SK-N-SH (cell line): ENCODE measurements at regions not wholly inside any gene's neighbourhood (a gene's known extent, or its start where the extent isn't known, plus 50 kb on each side); places are given as distances from the start of the nearest gene placed in this dataset.

Source experiments
- CTCF ChIA-PET: fragments of 300-600, 350-600 bp; formaldehyde crosslinking; extraction: SDS; loops from one replicate; lab custom pipeline; 2021; lab: Yijun Ruan, JAX
- POLR2A ChIA-PET: fragments of 350-600 bp; sonication (Branson Sonifier 250); formaldehyde crosslinking; extraction: SDS; loops from one replicate; lab custom pipeline; 2020; ENCODE audit warnings: antibody characterized with exemption, inconsistent platforms; lab: Yijun Ruan, JAX
- DNase-seq: peaks from one replicate; pipeline ENCODE4 v3.0.0; 2012
- H2AFZ ChIP-seq: fragments of 200-600 bp; sonication (generic); 2 replicates; pipeline ENCODE4 v1.8.1; 2016; ENCODE audit warnings: antibody characterized with exemption, mild to moderate bottlenecking, low read depth
- H3F3A ChIP-seq: fragments of 200-600 bp; sonication (generic); replicated peaks from 2 replicates; pipeline ENCODE3; 2016; ENCODE audit warnings: antibody characterized with exemption, mild to moderate bottlenecking; ENCODE audit not compliant: insufficient read depth
- H3K27ac ChIP-seq, 2 experiments: fragments of 200-500 bp in 1 of 2; fragments of 200-600 bp in 1 of 2; sonication (Bioruptor generic) in 1 of 2; sonication (generic), shearing (Covaris generic) in 1 of 2; 2 replicates each; pipeline versions ENCODE4 v1.5.1 to v1.6.1; 2014 to 2016; ENCODE audit warnings: low read depth in 2 of 2, inconsistent platforms in 1 of 2, low read length in 1 of 2, mild to moderate bottlenecking in 1 of 2, mixed read lengths in 1 of 2
- H3K27me3 ChIP-seq: fragments of 200-600 bp; sonication (generic), shearing (Covaris generic); 2 replicates; pipeline ENCODE4 v1.6.1; 2016; ENCODE audit warnings: mixed run types; ENCODE audit not compliant: insufficient read depth
- H3K36me3 ChIP-seq, 2 experiments: fragments of 200-500 bp in 1 of 2; fragments of 200-600 bp in 1 of 2; sonication (Bioruptor generic) in 1 of 2; sonication (generic) in 1 of 2; replicated peaks in 1 of 2; 2 replicates each; pipeline versions ENCODE3 to v1.5.1; 2014 to 2016; ENCODE audit warnings: low read length in 1 of 2, mild to moderate bottlenecking in 1 of 2; ENCODE audit not compliant: insufficient read depth in 2 of 2, control insufficient read depth in 1 of 2
- H3K4me1 ChIP-seq, 2 experiments: fragments of 200-500 bp in 1 of 2; fragments of 200-600 bp in 1 of 2; sonication (Bioruptor generic) in 1 of 2; sonication (generic), shearing (Covaris generic) in 1 of 2; 2 replicates each; pipeline versions ENCODE4 v1.5.1 to v1.6.1; 2014 to 2016; ENCODE audit warnings: low read depth in 1 of 2, low read length in 1 of 2, mixed run types in 1 of 2; ENCODE audit not compliant: insufficient read depth in 2 of 2, control insufficient read depth in 1 of 2
- H3K4me2 ChIP-seq: fragments of 200-600 bp; sonication (generic), shearing (Covaris generic); 2 replicates; pipeline ENCODE4 v1.6.1; 2017; ENCODE audit warnings: mixed run types
- H3K4me3 ChIP-seq, 2 experiments: fragments of 200-500 bp in 1 of 2; fragments of 200-600 bp in 1 of 2; sonication (Bioruptor generic) in 1 of 2; sonication (generic), shearing (Covaris generic) in 1 of 2; 2 replicates each; pipeline versions ENCODE4 v1.5.1 to v1.8.1; 2014 to 2016; ENCODE audit warnings: low read depth in 2 of 2, inconsistent platforms in 1 of 2, low read length in 1 of 2, mild to moderate bottlenecking in 1 of 2, mixed read lengths in 1 of 2, moderate library complexity in 1 of 2
- H3K79me2 ChIP-seq: fragments of 200-600 bp; sonication (generic); 2 replicates; pipeline ENCODE4 v1.8.1; 2017; ENCODE audit warnings: mild to moderate bottlenecking; ENCODE audit not compliant: insufficient read depth
- H3K9ac ChIP-seq: fragments of 200-600 bp; sonication (generic); 2 replicates; pipeline ENCODE4 v1.6.1; 2017; ENCODE audit warnings: mixed run types
- H3K9me2 ChIP-seq: fragments of 200-600 bp; sonication (generic); 2 replicates; pipeline ENCODE4 v1.6.1; 2017; ENCODE audit warnings: mixed run types
- H3K9me3 ChIP-seq: fragments of 200-600 bp; sonication (generic); 2 replicates; pipeline ENCODE4 v1.6.1; 2017; ENCODE audit warnings: mixed run types, mild to moderate bottlenecking, moderate library complexity
- H4K20me1 ChIP-seq: fragments of 200-600 bp; sonication (generic); 2 replicates; pipeline ENCODE4 v1.6.1; 2017; ENCODE audit warnings: mild to moderate bottlenecking, mixed run types; ENCODE audit not compliant: insufficient read depth
- CHD2 ChIP-seq: fragments of 150-350 bp; IDR thresholded peaks from 2 replicates; pipeline ENCODE4 v1.6.1; 2018; ENCODE audit warnings: low read length; ENCODE audit not compliant: partially characterized antibody
- CTCF ChIP-seq: fragments of 200-600 bp; sonication (generic); IDR thresholded peaks from 2 replicates; pipeline ENCODE4 v1.6.1; 2017; ENCODE audit warnings: antibody characterized with exemption, mild to moderate bottlenecking, moderate library complexity
- ELF1 ChIP-seq: IDR thresholded peaks from 2 replicates; pipeline ENCODE4 v1.4.0; 2012
- EP300 ChIP-seq, 2 experiments: IDR thresholded peaks; 2 replicates each; pipeline versions ENCODE4 v1.4.0 to v1.6.1; 2012; ENCODE audit warnings: borderline replicate concordance in 1 of 2, low read depth in 1 of 2, low read length in 1 of 2
- EZH2phosphoT487 ChIP-seq: fragments of 200-600 bp; sonication (generic); IDR thresholded peaks from 2 replicates; pipeline ENCODE4 v1.6.1; 2017; ENCODE audit warnings: low read depth, mixed run types, mild to moderate bottlenecking, antibody characterized with exemption, moderate library complexity, borderline replicate concordance
- FOXM1 ChIP-seq: IDR thresholded peaks from 2 replicates; pipeline ENCODE4 v1.4.0; 2012; ENCODE audit warnings: low read depth, mild to moderate bottlenecking
- GATA2 ChIP-seq: sonication (generic); formaldehyde crosslinking; IDR thresholded peaks from 2 replicates; pipeline ENCODE4 v1.5.0; 2020; ENCODE audit warnings: mild to moderate bottlenecking, missing genetic modification reagents
- IRF3 ChIP-seq: fragments of 150-350 bp; IDR thresholded peaks from 2 replicates; pipeline ENCODE4 v1.6.1; 2016; ENCODE audit warnings: mild to moderate bottlenecking, low read depth, low read length
- MEF2A ChIP-seq: IDR thresholded peaks from 2 replicates; pipeline ENCODE4 v1.4.0; 2012; ENCODE audit warnings: low read depth, borderline replicate concordance
- NFIC ChIP-seq: IDR thresholded peaks from 2 replicates; pipeline ENCODE4 v1.4.0; 2012; ENCODE audit warnings: borderline replicate concordance
- NRF1 ChIP-seq: IDR thresholded peaks from 2 replicates; pipeline ENCODE4 v1.6.1; 2012; ENCODE audit warnings: low read depth, mild to moderate bottlenecking, low read length
- PBX3 ChIP-seq: IDR thresholded peaks from 2 replicates; pipeline ENCODE4; 2012
- POLR2AphosphoS5 ChIP-seq: IDR thresholded peaks from 2 replicates; pipeline ENCODE4 v1.6.1; 2012; ENCODE audit warnings: low read depth, low read length
- RAD21 ChIP-seq: IDR thresholded peaks from 2 replicates; pipeline ENCODE4 v1.6.1; 2012; ENCODE audit warnings: mild to moderate bottlenecking, low read length
- SIN3A ChIP-seq: IDR thresholded peaks from 2 replicates; pipeline ENCODE4 v1.6.1; 2012; ENCODE audit warnings: low read depth, mild to moderate bottlenecking, low read length, moderate library complexity, borderline replicate concordance
- TAF1 ChIP-seq: IDR thresholded peaks from 2 replicates; pipeline ENCODE4 v1.6.1; 2012; ENCODE audit warnings: low read depth, mild to moderate bottlenecking, low read length, moderate library complexity, borderline replicate concordance
- YY1 ChIP-seq: IDR thresholded peaks from 2 replicates; pipeline ENCODE4 v1.4.0; 2012; ENCODE audit warnings: low read depth, mild to moderate bottlenecking
- ZBTB33 ChIP-seq: IDR thresholded peaks from 2 replicates; pipeline ENCODE4 v1.4.0; 2012; ENCODE audit warnings: low read depth, borderline replicate concordance
- WGBS: methylation state at CpG from one replicate; pipeline ENCODE4 v1.1.6; 2017; ENCODE audit warnings: low lambda C conversion rate; 5-methylcytosine and 5-hydroxymethylcytosine counted together

- Histone ChIP-seq H3K9ac (no peak overlapping the region), H3K9me3 (no peaks in the 10 kb centered on the region), H3F3A (no peaks in the 10 kb centered on the region), H3K36me3 (no peaks in the 10 kb centered on the region), H4K20me1 (no peaks in the 10 kb centered on the region), H3K4me3 (no peak overlapping the region), H3K27me3 (peaks cover 28% of the 10 kb centered on the region), H2AFZ (no peak overlapping the region), H3K4me1 (peaks cover 0 to 4% of the 10 kb centered on the region in 2 experiments; a peak in 1 of 4 replicates), H3K79me2 (no peaks in the 10 kb centered on the region), H3K9me2 (no peaks in the 10 kb centered on the region), H3K4me2 (no peak overlapping the region), H3K27ac (no peak overlapping the region)
- no peak for DNase-seq
- TF ChIP-seq CTCF (no peak), FOXM1 (no peak), ELF1 (no peak)
- ChIA-PET POLR2A (interaction anchor here (0.6 kb wide), 1 partner anchor 59 kb away, joined by 3 read pairs; no protein-coding TSS in a partner anchor), CTCF (interaction anchor here (0.8 to 34.2 kb wide), 5 partner anchors 10 to 249 kb away, joined by 3 to 571 read pairs (median 4); no protein-coding TSS in a partner anchor)
- 24% methylated on average over 12 of the region's 13 CpGs for WGBS
These were observed 77.5 kb downstream of the ENGASE start for GRCh38 chr17:79152110-79152509.

- no peak for DNase-seq
- ChIA-PET CTCF (interaction anchor here (0.6 to 34.2 kb wide), 6 partner anchors 11 to 249 kb away, joined by 3 to 571 read pairs (median 4); no protein-coding TSS in a partner anchor), POLR2A (no interaction called here)
- H3K4me3 ChIP-seq, result no peak overlapping the region
- H3K4me2 ChIP-seq, result no peak overlapping the region
- peaks cover 33% of the 10 kb centered on the region for H3K27me3 ChIP-seq
- no peaks in the 10 kb centered on the region for H3K9me2 ChIP-seq
- H3K4me1 ChIP-seq, result peaks cover 0 to 4% of the 10 kb centered on the region in 2 experiments; a peak in 1 of 4 replicates
- no peak overlapping the region for H3K27ac ChIP-seq
- H3K9me3 ChIP-seq, result no peaks in the 10 kb centered on the region
- no peaks in the 10 kb centered on the region for H3F3A ChIP-seq
- no peak overlapping the region for H2AFZ ChIP-seq
- TF ChIP-seq SIN3A (no peak), TAF1 (no peak), ZBTB33 (no peak), CTCF (no peak), NRF1 (no peak), POLR2AphosphoS5 (no peak), EZH2phosphoT487 (no peak), PBX3 (no peak), YY1 (no peak), NFIC (no peak), MEF2A (no peak), IRF3 (no peak), EP300 (IDR thresholded peaks at IDR 0.05; ENCODE audit: borderline replicate concordance in 1 of 2, low read depth in 1 of 2, low read length in 1 of 2) (no peak), GATA2 (CRISPR knock-in tag) (no peak), RAD21 (no peak), CHD2 (no peak)
- no peaks in the 10 kb centered on the region for H3K36me3 ChIP-seq
- no peak overlapping the region for H3K9ac ChIP-seq
- WGBS, result 60% methylated on average over 11 of the region's 19 CpGs
- no peaks in the 10 kb centered on the region for H4K20me1 ChIP-seq
- no peaks in the 10 kb centered on the region for H3K79me2 ChIP-seq
These were observed 76.2 kb downstream of the ENGASE start for GRCh38 chr17:79150799-79151198.
